ENCODE measurements at regions not wholly inside any gene's neighbourhood (a gene's known extent, or its start where the extent isn't known, plus 50 kb on each side); places are given as distances from the start of the nearest gene placed in this dataset.
"Not testable (repeated sequence)": the region's sequence is repeated elsewhere in the genome, so short reads cannot be mapped to it uniquely, and the experiment has no call there.

GRCh38 chr4:75289914-75290582 lies 224.2 kb downstream of the RCHY1 start:
- no peak overlapping the region for H3K4me3 ChIP-seq (replicated peaks in 1 of 2; ENCODE audit: low read depth in 2 of 2, low read length in 2 of 2)
- DNase-seq (ENCODE audit: low read depth in 2 of 2), result peak; percentile 13 to 44
- TF ChIP-seq CTCF (IDR thresholded peaks at IDR 0.05; ENCODE audit: low read depth, low read length), result peak; percentile 39

- TF ChIP-seq CTCF (IDR thresholded peaks at IDR 0.05; ENCODE audit: low read depth, low read length), result no peak
- no peak overlapping the region for H3K4me3 ChIP-seq (replicated peaks in 1 of 2; ENCODE audit: low read depth in 2 of 2, low read length in 2 of 2)
- no peak for DNase-seq (ENCODE audit: low read depth in 2 of 2)
Observed at GRCh38 chr4:75287738-75288517, 226.3 kb downstream of the RCHY1 start.

- H3K4me3 ChIP-seq (replicated peaks in 1 of 2; ENCODE audit: low read depth in 2 of 2, low read length in 2 of 2), result no peak overlapping the region
- DNase-seq (ENCODE audit: low read depth in 2 of 2), result no peak
- no peak for TF ChIP-seq CTCF (IDR thresholded peaks at IDR 0.05; ENCODE audit: low read depth, low read length)
Observed at GRCh38 chr4:75285837-75286236, 228.4 kb downstream of the RCHY1 start.

- H3K4me3 ChIP-seq (replicated peaks in 1 of 2; ENCODE audit: low read depth in 2 of 2, low read length in 2 of 2), result no peak overlapping the region
- no peak for DNase-seq (ENCODE audit: low read depth in 2 of 2)
- TF ChIP-seq CTCF (IDR thresholded peaks at IDR 0.05; ENCODE audit: low read depth, low read length), result no peak
Observed at GRCh38 chr4:75284831-75285230, 229.4 kb downstream of the RCHY1 start.

- not testable (repeated sequence) for DNase-seq (ENCODE audit: low read depth in 2 of 2); H3K4me3 ChIP-seq (replicated peaks in 1 of 2; ENCODE audit: low read depth in 2 of 2, low read length in 2 of 2)
Observed at GRCh38 chr4:75280461-75280860, 233.7 kb downstream of the RCHY1 start.

- no peak for DNase-seq (ENCODE audit: low read depth in 2 of 2)
- H3K4me3 ChIP-seq (replicated peaks in 1 of 2; ENCODE audit: low read depth in 2 of 2, low read length in 2 of 2), result no peak overlapping the region
- TF ChIP-seq CTCF (IDR thresholded peaks at IDR 0.05; ENCODE audit: low read depth, low read length), result no peak
Observed at GRCh38 chr4:75259306-75259705, 254.9 kb downstream of the RCHY1 start.

- H3K4me3 ChIP-seq (replicated peaks in 1 of 2; ENCODE audit: low read depth in 2 of 2, low read length in 2 of 2), result no peak overlapping the region
- TF ChIP-seq CTCF (IDR thresholded peaks at IDR 0.05; ENCODE audit: low read depth, low read length), result no peak
- DNase-seq (ENCODE audit: low read depth in 2 of 2), result no peak
Observed at GRCh38 chr4:75255261-75255660, 258.9 kb downstream of the RCHY1 start.
